DMS153 treated with DMSO at 0.1 percent for 48 hours (cell line): ENCODE measurements at regions not wholly inside any gene's neighbourhood (a gene's known extent, or its start where the extent isn't known, plus 50 kb on each side); places are given as distances from the start of the nearest gene placed in this dataset.

Source experiments
- DNase-seq: peaks from one replicate; lab custom pipeline; 2025; ENCODE audit not compliant: unreplicated experiment; lab: John Stamatoyannopoulos, UW

- no peak for DNase-seq
Observed at GRCh38 chr11:11757909-11758308, 83.9 kb upstream of the USP47 start.

- no peak for DNase-seq
Observed at GRCh38 chr11:11756718-11757117, 85.1 kb upstream of the USP47 start.

- no peak for DNase-seq
Observed at GRCh38 chr11:11755871-11756270, 85.9 kb upstream of the USP47 start.

GRCh38 chr11:11752679-11753078, 89.1 kb upstream of the USP47 start:
- no peak for DNase-seq

- no peak for DNase-seq
Observed at GRCh38 chr11:11750017-11750878, 91.5 kb upstream of the USP47 start.

GRCh38 chr11:11748706-11749365, 92.9 kb upstream of the USP47 start:
- DNase-seq, result no peak

- DNase-seq, result no peak
Observed at GRCh38 chr11:11747570-11747969, 94.2 kb upstream of the USP47 start.

- no peak for DNase-seq
Observed at GRCh38 chr11:11746449-11746848, 95.3 kb upstream of the USP47 start.

- no peak for DNase-seq
Observed at GRCh38 chr11:11743216-11743615, 98.6 kb upstream of the USP47 start.

GRCh38 chr11:11742486-11742885, 99.3 kb upstream of the USP47 start:
- no peak for DNase-seq

GRCh38 chr11:11740836-11741235, 100.9 kb upstream of the USP47 start:
- no peak for DNase-seq

GRCh38 chr11:11740073-11740702, 101.6 kb upstream of the USP47 start:
- DNase-seq, result no peak

- DNase-seq, result no peak
Observed at GRCh38 chr11:11738370-11738769, 103.4 kb upstream of the USP47 start.

- DNase-seq, result peak; percentile 8
Observed at GRCh38 chr11:11735586-11735985, 106.2 kb upstream of the USP47 start.

GRCh38 chr11:11733246-11733747, 108.5 kb upstream of the USP47 start:
- no peak for DNase-seq

GRCh38 chr11:11732116-11732515, 109.7 kb upstream of the USP47 start:
- no peak for DNase-seq

- peak; percentile 30 for DNase-seq
Observed at GRCh38 chr11:11731311-11732083, 109.7 kb upstream of the GALNT18 start.

GRCh38 chr11:11728386-11728785, 106.6 kb upstream of the GALNT18 start:
- DNase-seq, result no peak

- DNase-seq, result no peak
Observed at GRCh38 chr11:11725438-11725837, 103.6 kb upstream of the GALNT18 start.

- DNase-seq, result no peak
Observed at GRCh38 chr11:11724994-11725393, 103.2 kb upstream of the GALNT18 start.

GRCh38 chr11:11722861-11723260, 101.1 kb upstream of the GALNT18 start:
- no peak for DNase-seq
